NCI-H2081 (cell line): ENCODE measurements at regions not wholly inside any gene's neighbourhood (a gene's known extent, or its start where the extent isn't known, plus 50 kb on each side); places are given as distances from the start of the nearest gene placed in this dataset.

Experiments used
- DNase-seq, 2 experiments: peaks; one replicate each; lab custom pipeline; 2025; lab: John Stamatoyannopoulos, UW

DNA sequence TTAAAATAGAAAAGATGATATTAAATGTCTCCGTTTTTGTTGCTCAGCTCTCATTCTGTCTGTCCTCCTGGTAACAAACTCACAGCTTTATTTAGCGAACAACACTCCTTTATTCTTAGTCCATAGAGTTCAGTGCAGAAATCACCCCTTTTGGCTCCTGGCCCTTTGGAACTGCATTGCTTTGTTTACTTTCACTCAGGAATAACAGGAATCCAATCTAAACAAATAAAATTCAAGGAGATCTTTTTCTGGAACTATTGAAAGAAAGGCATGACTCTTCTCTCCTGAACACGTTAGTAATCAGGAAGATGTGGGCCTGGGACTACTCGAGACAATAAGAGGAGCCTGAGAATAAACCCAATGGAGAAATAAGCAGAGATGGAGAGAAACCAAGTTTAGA, 409.2 kb downstream of the DIPK2A start:
- DNase-seq, result peak in 1 of 2 experiments; percentile 30

DNA sequence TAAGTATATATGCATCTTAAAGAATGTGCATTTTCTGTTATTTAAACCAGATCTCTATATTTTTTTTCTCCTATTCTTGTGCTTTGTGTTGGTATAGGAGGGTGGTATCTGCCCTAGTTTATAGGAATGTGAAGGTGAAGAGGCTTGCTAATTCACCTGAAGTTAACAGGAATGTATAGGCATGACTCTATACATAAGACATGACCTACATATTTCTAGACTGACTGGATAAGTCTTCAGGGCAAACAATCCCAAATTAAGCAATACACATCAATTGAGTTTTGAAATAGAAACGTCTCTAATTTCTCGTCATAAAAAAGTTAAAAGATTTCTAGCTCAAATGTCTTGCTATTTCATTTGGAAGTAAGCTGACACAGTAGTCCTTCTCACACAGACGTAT, 410.0 kb downstream of the DIPK2A start:
- no peak for DNase-seq

DNA sequence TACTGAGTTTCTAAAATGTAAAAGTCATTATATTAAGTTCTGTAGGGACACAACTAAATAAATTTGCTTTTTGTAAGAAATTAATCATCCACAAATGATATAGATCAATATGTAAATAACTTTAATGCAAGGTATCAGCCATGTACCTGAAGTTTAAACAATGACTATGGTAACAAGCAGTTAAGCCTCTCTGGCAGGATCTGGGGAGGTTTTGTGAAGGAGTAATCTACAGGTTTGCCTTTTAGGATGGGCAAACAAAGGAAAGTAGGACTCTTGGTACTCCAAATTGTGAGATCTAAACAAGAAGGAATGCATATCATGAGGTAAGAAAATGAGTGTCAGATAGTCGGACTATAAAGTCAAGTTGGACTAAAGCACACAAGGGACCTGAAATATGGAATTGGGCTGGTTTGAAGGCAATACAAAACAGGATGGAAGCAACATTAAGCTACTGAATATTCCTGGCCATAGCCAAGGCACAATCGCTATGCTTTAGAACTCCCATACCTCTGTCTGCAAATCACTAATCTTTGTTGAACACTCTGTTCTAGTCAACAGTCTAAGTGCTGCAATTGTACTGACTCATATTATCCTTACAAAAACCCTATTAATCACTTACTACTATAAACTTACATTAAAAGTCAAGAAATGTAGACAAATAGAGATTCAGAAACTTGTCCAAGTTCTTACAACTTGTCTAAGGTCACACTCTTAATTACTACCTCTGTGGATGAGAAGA, 412.8 kb downstream of the DIPK2A start:
- no peak for DNase-seq

DNA sequence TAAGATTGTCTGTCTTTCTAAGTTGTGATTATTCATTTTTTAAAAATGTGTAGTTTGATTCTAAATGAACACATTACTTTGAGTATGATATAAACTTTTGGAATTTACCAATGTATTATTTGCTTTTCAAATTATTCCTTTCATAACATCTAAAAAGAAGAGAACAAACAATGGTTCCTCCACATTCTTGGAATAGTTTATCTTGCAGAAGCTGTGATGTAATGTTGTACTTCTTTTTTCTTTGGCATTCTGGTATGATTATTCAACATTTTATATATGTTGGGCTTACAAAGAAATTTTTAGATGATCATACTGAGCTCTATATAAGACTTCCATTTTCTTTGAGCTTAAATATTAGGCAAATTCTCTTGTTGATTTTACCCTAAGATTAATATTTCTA, 419.2 kb downstream of the DIPK2A start:
- no peak for DNase-seq

DNA sequence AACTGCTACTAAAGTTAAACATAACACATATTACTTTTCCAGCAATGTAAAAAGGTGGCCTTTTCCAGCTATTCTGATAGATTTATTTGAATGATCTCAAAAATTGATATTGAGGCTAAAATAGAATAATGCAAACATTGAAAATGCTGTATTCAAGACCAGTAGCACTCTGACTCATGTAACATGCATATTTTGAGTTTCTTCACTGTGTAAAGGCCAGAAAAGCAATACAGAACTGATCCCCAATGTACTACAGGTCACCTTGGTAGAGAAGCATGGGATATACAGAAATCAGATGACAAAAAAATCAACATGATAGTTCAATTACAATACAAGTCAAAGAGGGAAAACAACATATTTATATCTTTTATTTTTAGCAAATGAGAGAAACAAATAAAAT, 419.6 kb downstream of the DIPK2A start:
- DNase-seq, result no peak

DNA sequence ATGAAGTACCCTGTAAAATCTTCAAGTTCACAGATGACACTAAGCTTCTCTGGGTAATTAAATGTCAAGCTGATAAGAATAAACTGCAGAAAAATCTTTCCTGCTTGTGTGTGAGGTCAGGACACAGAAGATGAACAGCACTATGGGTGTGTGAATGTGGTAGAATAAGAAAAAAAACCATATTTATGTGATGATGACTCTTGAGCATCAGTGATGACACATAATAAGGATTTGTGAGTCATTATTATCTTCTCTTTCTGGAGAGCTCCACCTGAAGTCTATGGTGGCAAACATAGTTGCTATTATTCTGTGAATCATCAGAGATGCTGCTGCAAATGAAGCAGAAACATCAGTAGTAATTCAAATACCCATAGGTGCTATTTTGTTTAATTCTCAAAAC, 422.4 kb downstream of the DIPK2A start:
- no peak for DNase-seq

DNA sequence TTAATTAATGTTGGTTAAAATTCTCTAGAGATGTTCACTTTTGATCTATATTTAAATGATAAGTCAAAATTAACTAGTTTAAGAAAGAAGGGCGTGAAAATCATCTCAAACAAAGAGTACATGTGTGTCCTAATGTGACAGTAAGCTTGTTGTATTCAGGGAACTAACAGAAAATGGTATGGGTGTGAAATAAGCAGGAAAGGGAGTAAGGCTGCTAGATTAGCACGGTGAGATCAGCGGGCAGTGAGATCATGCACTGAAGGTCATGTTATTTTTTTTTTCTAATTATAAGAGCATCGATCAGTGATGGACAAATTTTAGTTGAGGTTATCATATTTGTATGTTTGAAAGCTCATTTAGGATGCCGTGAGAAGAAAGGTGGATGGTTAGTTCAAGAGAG, 430.8 kb downstream of the DIPK2A start:
- DNase-seq, result no peak

DNA sequence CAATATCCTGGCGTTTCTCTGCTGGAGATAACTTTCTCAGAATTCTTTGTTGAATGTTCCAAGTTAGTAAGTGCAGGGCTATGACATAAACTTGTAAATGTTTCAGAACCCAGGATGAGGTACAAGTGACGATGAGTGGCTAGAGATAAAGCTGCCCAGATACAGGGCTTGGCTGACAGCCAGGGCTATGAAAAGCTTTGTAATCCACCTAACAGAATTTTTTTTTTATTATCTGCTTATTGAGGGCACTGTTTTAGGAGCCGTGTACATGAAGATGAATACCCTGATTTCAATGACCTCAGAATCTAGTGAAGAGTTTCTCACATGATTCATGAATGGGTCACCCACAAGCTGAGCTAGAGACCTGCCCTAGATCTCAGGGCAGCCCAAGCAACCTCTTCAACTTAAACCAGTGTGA, 431.4 kb downstream of the DIPK2A start:
- no peak for DNase-seq

DNA sequence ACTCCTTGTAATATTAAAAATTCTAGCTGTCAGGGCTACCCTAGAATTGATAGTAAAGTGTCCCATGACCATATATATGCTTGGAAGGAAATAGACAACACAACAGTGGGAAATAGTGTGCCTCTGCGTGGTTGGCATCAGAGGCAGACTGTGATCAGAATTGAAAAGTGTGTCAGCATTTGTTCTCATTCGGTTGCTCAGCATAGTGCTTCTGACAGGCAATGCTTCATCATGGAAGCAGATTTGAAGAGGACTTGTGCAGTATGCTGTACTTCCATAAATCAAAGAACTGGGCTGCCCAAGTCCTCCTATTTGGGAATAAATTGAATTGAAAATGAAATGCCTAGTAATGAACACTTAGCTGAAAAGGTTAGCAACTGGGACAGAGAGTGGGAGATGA, 435.7 kb downstream of the DIPK2A start:
- no peak for DNase-seq

DNA sequence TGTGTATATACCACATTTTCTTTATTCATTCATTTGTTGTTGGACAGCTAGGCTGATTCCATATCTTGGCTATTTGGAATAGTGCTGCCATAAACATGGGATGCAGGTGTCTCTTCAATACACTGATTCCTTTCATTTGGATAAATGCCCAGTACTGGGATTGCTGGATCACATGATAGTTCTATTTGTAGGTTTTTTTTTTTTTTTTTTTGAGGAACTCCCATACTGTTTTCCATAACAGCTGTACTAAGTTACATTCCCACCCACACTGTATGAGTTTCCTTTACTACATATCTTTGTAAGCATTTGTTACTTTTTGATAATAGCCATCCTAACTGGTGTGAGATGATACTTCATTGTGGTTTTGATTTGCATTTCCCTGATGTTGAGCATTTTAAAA, 437.7 kb downstream of the DIPK2A start:
- peak; percentile 61 to 85 for DNase-seq

DNA sequence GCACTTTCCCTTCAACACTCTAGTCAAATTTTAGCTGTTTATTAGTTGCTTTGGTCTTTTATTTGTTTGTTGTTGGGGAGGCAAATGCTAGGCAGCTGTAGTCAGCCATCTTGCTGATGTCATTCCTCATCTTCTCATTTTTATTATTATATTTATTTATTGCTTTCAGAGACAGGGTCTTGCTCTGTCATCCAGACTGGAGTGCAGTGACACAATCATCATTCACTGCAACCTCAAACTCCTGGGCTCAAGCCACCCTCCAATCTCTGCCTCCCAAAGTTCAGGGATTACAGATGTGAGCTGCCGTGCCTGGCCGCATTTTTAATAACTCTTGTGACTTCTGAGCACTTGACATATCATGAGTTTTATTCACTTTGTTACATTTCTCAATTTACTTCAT, 441.4 kb downstream of the DIPK2A start:
- DNase-seq, result no peak

DNA sequence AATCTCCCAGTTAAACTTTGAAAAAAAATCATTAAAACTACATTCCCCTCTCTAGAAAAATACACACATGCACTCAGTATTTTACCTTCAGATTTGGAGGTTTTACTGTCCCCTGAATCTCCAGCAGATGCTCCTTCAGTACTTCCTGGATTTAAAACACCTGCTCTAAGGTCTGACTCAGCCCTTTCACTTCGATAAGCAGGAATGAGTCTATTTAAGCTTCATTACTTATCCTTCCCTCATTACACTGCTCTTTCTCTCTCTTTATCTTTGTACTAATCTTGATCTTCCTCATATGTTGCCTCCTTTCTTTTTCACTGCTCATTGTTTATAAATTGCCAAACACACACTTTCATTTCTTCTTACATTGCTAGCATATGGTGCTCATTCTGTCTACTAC, 443.9 kb downstream of the DIPK2A start:
- no peak for DNase-seq

DNA sequence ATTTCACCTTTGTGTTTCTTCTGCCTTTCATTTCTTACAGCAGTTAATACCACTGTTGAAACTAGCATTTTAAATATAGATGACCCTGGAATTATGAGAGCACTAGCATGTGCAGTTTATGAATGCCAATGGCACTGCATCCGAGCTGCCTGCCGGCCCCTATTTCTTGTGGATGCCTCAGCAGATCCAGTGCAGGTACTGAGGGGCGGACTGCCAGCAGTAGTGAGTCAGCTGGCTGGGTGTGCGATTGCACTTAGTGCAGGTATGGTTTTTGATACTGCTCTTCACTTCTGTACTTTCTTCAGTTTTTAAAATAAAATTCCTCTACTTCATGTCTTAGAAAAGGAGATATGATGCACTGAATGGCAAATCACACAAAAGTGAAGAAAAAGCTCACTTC, 453.0 kb downstream of the DIPK2A start:
- no peak for DNase-seq

DNA sequence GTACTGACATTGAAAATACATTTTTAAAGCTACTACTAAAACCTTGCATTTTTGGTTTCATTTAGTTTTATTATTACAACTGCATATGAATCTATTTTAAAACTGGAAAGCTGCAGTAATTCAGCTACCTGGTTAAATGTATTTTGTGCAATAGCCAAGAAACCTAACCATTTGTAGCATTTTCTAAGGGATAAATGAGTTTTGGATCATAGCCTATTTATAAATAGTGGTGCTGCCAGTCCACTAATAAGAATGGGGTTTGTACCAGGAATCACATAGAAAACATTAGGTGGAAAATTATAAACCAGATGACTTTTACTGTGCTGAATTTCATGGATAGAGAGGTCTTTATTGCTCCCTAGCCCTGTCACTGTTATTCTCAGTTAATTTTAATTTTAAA, 454.7 kb downstream of the DIPK2A start:
- DNase-seq, result no peak

DNA sequence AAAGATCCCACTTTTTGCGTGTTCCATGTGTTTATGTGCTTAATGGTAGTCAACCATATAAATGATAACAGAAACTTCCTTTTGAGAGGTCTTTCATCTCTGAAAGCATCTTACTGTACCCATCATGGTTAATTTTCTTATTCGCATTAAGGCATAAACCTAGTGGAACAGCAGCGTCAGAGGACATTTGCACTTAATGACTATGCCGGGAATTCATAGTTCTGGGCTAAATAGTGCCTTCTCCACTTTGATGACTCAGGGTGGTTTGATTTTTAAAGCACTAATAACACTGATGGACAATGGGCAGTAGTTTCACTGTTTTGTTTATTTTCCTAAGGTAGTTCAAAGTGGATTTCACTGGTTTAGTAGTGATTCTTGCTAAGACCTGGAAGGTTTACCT, 455.3 kb downstream of the DIPK2A start:
- no peak for DNase-seq

DNA sequence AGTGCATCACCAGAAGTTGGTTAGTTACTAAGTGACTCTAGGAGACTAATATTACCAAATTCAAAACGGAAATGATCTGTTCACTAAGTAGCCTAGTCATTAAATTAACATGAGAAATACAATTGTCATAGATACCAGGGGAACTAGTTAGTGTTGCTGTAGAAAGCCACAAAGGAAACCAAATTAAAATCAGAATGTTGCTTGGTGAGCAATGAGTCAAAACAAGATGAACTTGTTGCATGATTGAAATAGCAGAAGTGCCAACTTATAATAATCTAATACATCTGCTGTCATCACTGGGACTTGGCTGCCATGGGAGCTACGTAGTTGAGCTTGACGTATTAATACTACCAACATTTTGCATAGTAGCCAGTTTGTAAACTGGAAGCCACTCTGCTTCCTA, 458.1 kb downstream of the DIPK2A start:
- DNase-seq, result no peak

DNA sequence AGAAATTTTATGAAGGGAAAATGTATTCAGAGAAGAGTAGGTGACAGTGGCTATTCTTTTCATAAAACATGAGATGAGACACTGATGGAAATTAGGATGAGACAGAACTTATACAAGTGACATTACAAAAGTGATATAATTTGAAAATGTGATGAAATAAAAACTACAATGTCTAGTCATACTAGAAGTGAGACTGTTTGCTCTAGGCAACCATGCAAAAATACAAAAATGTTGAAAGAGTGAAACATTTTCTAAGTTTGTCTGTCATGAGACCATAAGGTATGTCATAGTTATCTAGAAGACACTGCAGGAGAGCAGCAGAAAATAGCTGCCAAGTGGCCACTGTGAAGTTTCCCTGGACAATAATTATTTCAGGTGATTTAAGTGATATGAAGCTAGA, 459.5 kb downstream of the DIPK2A start:
- DNase-seq, result no peak

DNA sequence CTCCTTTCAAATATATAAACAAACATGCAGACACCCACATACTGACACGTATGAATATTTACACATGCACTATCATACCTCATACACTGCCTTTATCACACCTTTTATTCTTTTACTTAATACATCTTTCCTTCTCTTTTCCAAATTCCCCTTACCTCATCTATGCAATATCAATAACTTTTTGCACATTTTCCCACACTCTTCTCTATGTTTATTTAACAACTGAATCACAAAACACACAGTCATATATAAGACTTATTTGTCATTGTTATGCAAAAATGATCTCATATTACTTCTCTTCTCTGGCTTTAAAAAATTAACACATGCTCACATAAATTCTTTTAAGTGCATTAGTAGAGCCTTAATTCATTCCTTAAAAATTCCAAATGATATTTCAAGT, 461.4 kb downstream of the DIPK2A start:
- DNase-seq, result no peak

DNA sequence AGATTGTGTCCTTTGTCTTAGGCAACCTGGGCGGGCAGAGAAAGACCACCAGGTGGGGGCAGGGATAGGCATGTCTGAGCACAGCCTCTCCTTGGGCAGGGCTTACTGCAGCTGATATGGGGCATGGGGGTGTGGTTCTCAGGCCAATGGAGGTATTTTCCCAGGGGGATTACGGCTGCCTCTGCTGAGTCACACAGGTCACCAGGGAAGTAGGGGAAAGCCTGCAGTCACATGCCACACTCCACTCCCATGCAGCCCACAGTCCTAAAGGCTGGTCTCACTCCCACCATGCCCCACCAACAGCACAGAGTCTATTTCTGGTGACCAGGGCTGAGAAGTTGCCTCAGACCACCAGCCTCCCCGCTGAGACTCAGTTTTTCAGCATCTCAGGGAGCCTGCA, 466.4 kb downstream of the DIPK2A start:
- no peak for DNase-seq

DNA sequence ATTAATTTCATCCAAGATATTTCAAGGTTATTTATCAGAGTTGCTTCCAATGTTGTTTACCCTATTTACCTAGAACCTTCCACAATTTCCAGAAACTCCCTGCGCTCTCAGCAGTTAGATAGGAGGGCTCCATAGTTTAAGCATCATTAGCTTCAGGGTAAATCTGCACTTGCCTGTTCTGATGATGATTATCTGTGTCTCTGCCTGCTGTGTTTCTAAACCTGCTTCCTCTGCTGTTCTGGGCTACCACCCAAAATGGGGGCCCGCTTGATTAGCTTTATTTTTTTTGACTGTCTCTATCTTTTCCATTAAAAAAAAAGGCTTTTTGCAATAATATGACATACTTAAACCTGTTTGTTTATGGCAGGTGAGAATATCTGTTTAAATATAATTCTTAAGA, 472.4 kb downstream of the DIPK2A start:
- peak in 1 of 2 experiments; percentile 8 for DNase-seq

DNA sequence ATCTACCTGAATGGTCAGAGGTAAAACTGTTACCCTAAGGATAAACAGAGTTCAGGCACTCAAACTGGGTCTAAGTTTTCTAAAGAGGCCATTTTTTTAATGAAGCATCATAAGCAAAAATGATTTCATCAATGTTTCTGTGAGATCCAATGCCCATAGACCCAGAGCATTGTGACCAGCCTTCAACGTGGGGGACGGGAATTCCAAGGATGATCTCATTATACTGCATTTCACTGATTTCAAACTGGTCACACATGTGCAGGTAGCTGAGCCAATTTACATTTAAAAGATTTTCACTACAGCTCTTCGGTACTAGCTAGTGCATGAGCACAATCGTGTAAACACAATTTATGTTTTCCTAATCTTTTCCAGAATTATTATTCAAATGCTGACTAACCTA, 472.9 kb downstream of the DIPK2A start:
- no peak for DNase-seq

DNA sequence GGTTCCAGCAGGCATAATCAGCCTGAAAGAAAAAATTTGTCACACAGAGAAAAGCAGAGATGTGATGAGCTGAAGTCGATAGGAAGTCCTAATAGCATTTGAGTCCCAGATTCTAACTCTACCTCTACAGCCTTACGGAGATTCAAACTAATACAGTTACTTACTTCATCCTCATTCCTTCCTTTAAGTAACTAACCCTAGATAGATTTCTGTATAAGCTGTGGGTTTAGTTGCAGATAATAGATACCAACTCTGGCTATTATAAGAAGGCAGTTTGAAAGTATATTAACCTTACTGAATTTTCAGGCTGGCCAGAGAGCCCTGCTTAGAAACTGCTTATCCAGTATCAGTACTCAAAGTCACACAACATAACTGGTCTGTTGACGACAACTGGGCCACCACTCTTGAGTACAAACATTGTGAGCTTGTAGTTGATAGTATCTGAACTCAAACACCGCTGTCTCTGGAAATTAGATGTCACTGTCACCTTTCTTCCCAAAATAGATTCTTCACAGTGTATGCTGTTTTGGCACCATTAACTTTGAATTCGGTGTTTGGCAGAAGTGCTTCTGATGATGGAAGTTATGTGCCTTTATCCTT, 484.3 kb downstream of the DIPK2A start:
- DNase-seq, result no peak

DNA sequence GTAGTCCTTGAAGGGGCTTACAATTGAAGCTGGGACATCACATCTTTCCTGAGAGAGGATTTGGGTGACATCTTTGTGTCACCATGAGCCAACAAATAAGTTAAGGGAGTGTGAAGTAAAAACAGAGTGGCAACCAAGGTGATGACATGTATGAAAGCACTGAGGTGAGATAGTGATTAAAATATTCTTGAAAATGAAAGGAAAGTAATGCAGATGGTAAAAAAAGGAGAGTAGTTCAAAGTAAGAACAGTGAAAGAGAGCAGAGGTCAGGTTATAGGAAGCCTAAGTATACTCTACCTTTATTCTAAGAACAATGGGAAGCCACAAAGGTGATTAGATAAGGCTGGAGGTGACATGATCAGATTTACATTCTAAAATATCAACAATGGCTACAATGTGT, 486.1 kb downstream of the DIPK2A start:
- no peak for DNase-seq

DNA sequence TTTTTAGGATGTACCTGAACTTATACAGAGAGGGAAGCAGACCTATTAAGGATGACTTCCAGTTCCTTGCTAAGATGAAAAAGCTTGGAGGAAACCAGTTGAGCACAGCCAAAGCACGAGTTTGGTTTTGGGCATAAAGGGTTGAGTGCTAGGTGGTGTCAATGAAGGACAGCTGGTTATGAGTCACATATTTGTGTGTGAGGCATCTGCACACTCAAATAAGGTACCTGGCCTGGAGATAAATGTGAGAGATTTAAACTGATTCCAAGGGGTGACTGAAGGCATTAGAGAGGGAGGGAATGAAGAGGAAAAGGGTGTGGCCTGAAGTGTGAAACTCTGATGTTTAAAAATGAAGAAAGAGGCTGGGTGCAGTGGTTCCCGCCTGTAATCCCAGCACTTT, 486.7 kb downstream of the DIPK2A start:
- DNase-seq, result no peak
